SW480 (cell line): ENCODE measurements at regions not wholly inside any gene's neighbourhood (a gene's known extent, or its start where the extent isn't known, plus 50 kb on each side); places are given as distances from the start of the nearest gene placed in this dataset.
"Not testable (repeated sequence)": the region's sequence is repeated elsewhere in the genome, so short reads cannot be mapped to it uniquely, and the experiment has no call there.

Experiments used
- DNase-seq: peaks from one replicate; pipeline ENCODE4 v3.0.0-alpha.2; 2016; ENCODE audit warnings: low spot score

- no peak for DNase-seq
Measured at GRCh38 chr10:20656886-20657285, 240.2 kb downstream of the NEBL start.

- not testable (repeated sequence) for DNase-seq
Measured at GRCh38 chr10:20652424-20652823, 244.7 kb downstream of the NEBL start.

- no peak for DNase-seq
Measured at GRCh38 chr10:20648263-20648874, 248.7 kb downstream of the NEBL start.

GRCh38 chr10:20647756-20648155 is 249.4 kb downstream of the NEBL start:
- no peak for DNase-seq

- DNase-seq = no peak
Measured at GRCh38 chr10:20644421-20644820, 252.7 kb downstream of the NEBL start.

GRCh38 chr10:20641605-20642004 is 255.5 kb downstream of the NEBL start:
- no peak for DNase-seq

GRCh38 chr10:20635570-20635969 is 261.5 kb downstream of the NEBL start:
- no peak for DNase-seq

- DNase-seq = no peak
Measured at GRCh38 chr10:20634839-20635238, 262.3 kb downstream of the NEBL start.

- DNase-seq = no peak
Measured at GRCh38 chr10:20633714-20634113, 263.4 kb downstream of the NEBL start.

- no peak for DNase-seq
Measured at GRCh38 chr10:20632696-20633095, 264.4 kb downstream of the NEBL start.

- no peak for DNase-seq
Measured at GRCh38 chr10:20631229-20631628, 265.9 kb downstream of the NEBL start.

GRCh38 chr10:20630092-20630643 is 266.9 kb downstream of the NEBL start:
- no peak for DNase-seq

- DNase-seq = no peak
Measured at GRCh38 chr10:20627946-20628507, 269.1 kb downstream of the NEBL start.

GRCh38 chr10:20627087-20627486 is 270.0 kb downstream of the NEBL start:
- DNase-seq = no peak

- DNase-seq = no peak
Measured at GRCh38 chr10:20625868-20626267, 271.2 kb downstream of the NEBL start.

- no peak for DNase-seq
Measured at GRCh38 chr10:20624642-20625041, 272.5 kb downstream of the NEBL start.

GRCh38 chr10:20623546-20623945 is 273.6 kb downstream of the NEBL start:
- DNase-seq = no peak

GRCh38 chr10:20622531-20623211 is 274.4 kb downstream of the NEBL start:
- DNase-seq = no peak

GRCh38 chr10:20620981-20621380 is 276.1 kb downstream of the NEBL start:
- DNase-seq = no peak

- no peak for DNase-seq
Measured at GRCh38 chr10:20618011-20618547, 279.0 kb downstream of the NEBL start.

- no peak for DNase-seq
Measured at GRCh38 chr10:20616918-20617810, 279.9 kb downstream of the NEBL start.

GRCh38 chr10:20616056-20616671 is 280.9 kb downstream of the NEBL start:
- DNase-seq = no peak
